Keratinocyte (primary cell): ENCODE measurements at regions not wholly inside any gene's neighbourhood (a gene's known extent, or its start where the extent isn't known, plus 50 kb on each side); places are given as distances from the start of the nearest gene placed in this dataset.
"Not testable (repeated sequence)": the region's sequence is repeated elsewhere in the genome, so short reads cannot be mapped to it uniquely, and the experiment has no call there.

Experiments used
- CTCF ChIP-seq, 3 experiments: IDR thresholded peaks in 1 of 3; conservative IDR thresholded peaks in 1 of 3; optimal IDR thresholded peaks in 1 of 3; 2 replicates in 2 of 3; 3 replicates in 1 of 3; pipeline versions ENCODE3 to v1.5.1; 2011; ENCODE audit warnings: low read length in 3 of 3, mild to moderate bottlenecking in 3 of 3, moderate library complexity in 2 of 3, control low read depth in 1 of 3, inconsistent platforms in 1 of 3; ENCODE audit not compliant: insufficient read depth in 2 of 3; ENCODE audit errors: extremely low read depth in 1 of 3
- EZH2 ChIP-seq: IDR thresholded peaks from one replicate; pipeline ENCODE4 v1.6.1; 2012; ENCODE audit warnings: inconsistent platforms, mild to moderate bottlenecking, low read length, moderate library complexity

- TF ChIP-seq CTCF (optimal IDR thresholded peaks at IDR 0.05 in 1 of 3, IDR thresholded peaks at IDR 0.05 in 1 of 3, conservative IDR thresholded peaks at IDR 0.05 in 1 of 3; ENCODE audit: extremely low read depth in 1 of 3, insufficient read depth in 2 of 3, low read length in 3 of 3); EZH2: not testable (repeated sequence)
These were observed 58.5 kb upstream of the FGF3 start for GRCh38 chr11:69877704-69878103.
